Left hindlimb (tissue), 1 donor: ENCODE measurements at regions not wholly inside any gene's neighbourhood (a gene's known extent, or its start where the extent isn't known, plus 50 kb on each side); places are given as distances from the start of the nearest gene placed in this dataset.
"Not testable (repeated sequence)": the region's sequence is repeated elsewhere in the genome, so short reads cannot be mapped to it uniquely, and the experiment has no call there.

Source experiments
- DNase-seq: peaks from one replicate; pipeline ENCODE4 v3.0.0-alpha.2; 2018

DNA sequence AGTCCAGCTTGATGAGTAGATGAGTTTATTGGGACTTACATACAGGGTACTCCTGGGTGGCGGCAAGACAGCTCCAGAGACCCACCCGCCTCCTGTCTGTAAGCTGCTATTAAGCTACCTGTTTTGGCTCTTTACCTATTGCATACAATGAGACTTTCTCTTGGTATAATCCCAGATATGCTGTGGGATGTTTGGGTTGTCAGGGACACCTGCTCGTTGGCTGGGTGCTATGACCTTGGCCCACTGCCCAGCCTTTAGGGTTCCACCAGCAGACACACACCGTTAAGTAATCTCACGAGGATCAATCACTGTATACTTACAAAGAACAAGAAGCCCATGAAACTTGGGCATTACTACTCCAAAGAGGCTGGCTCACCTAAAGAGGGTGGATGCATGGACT lies 116.4 kb downstream of the NPIPB5 start:
- no peak for DNase-seq

DNA sequence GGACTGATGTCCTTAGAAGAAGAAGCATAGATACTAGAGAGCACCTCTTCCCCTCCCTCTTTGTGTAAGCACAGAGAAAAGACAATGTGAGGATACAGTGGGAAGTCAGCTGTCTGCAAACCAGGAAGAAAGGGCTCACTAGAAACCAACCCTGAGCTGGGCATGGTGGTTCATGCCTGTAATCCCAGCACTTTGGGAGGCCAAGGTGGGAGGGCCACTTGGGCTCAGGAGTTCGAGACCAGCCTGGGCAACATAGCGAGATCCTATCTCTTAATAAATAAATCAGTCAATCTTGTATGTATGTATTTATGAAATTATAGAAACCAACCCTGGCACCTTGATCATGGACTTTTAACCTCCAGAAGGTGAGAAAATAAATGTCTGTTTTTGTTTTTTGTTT lies 118.3 kb downstream of the NPIPB5 start:
- no peak for DNase-seq

DNA sequence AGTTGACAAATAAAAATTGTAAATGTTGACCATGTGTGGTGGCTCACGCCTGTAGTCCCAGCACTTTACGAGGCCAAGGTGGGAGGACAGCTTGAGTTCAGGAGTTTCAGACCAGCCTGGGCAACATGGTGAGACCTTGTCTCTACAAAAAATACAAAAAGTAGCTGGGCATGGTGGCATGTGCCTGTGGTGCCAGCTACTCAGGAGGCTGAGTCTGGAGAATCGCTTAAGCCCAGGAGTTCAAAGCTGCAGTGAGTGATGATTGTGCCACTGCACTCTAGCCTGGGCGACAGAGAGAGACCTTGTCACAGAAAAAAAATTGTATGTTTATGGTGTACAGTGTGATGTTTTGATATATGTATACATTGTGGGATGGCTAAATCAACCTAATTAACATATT lies 119.6 kb downstream of the NPIPB5 start:
- no peak for DNase-seq

DNA sequence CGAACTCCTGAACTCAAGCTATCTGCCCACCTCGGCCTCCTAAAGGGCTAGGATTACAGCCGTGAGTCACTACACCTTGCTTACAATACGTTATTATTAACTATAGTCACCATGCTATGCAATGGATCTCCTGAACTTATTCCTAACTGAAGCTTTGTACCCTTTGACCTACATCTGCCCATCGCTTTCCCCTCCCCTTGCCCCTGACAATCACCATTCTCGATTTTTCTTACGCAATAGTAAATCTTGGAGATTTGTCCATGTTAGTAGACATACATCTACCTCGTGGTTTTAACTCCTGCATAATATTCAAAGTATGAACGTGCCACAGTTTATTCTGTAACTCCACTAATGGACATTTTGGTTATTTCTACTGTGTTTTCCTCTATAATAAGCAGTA lies 120.6 kb downstream of the NPIPB5 start:
- DNase-seq = no peak

DNA sequence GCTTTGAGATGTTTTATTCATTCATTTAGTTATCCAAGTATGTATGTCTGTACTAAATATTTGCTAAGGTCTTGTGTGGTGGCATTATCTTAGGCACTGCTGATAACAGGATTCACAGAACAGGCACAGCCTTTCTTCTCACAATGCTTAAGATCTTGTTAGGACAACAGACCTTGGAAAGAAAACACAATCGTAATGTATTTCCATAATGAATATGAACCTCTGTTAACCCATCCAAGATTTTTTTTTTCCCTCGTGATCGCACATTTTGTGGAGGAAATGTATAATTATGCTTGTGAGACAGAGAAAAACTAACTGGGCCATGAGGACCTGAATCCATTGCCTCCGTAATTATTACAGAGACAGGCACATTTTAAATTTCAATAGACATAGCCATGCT lies 121.9 kb downstream of the NPIPB5 start:
- DNase-seq = no peak

DNA sequence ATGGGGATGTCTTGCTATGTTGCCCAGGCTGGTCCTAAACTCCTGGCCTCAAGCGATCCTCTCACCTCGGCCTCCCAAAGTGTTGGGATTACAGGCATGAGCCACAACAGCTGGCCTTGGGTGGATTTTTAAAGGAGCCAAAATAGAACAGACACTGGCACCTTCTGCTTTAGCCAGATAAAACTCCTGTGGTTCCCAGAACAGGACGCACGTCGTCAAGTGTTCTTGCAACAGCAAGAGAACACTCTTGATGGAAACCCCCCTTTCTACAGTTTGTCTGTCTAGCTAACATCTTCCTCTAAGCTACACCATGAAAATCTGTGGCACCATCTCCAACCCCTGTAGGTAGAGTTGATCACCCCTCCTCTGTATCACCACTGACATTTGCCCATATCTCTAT lies 122.6 kb downstream of the NPIPB5 start:
- no peak for DNase-seq

DNA sequence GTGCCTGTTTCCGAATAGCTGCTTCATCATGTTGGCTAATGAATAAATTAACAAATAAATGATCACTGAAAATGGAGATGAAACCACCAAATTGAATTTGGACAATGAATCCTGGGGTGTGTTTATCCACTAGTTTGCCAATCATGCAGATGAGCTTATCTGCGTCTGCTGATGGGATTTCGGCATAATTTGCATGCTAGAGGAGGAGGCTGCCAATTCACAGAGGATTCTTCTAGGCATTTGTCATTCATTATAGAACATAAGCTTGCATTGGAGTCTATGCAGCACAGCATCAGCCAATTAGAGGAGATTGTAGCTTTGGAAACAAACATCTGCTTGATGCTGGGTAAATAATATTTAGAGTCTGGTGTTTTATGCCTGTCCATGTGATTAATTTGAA lies 123.1 kb downstream of the NPIPB5 start:
- DNase-seq = no peak

DNA sequence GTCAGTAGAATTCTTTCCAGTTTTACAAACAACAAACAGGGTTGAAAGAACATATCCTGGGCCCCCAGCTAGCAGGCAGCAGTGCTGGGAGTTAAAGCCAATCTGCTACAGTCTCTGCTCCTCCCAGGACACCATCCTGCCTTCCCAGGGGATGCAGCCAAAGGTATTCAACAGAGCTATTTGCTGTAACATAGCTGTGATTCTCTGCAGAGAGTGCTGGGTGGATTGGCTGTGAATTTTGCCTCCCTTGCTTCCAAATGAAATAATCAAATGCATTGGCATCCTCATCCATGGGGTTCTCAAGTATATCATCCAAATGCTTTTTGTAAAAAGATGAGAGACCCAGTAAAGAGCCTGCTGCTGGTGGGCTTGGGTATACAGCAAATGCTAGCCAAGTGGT lies 124.3 kb downstream of the NPIPB5 start:
- DNase-seq = no peak

DNA sequence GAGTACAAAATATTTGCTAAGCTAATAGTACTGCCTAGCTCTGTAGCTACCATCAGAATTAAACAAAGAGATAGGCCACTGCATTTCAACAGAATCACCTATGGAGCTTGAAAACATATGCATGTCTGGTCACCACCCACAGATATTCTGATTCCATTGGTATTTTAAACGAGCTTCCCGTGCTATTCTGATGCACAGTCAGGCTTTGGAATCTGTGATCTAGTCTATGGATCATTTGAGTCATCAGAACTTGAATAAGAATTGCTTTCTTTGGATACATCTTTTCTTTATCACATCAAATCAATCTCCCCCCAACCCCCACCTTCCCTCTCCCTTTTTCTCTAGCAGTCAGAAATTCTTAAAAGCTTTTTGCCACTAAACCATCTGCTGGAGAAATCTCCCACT lies 124.7 kb downstream of the NPIPB5 start:
- DNase-seq = no peak

DNA sequence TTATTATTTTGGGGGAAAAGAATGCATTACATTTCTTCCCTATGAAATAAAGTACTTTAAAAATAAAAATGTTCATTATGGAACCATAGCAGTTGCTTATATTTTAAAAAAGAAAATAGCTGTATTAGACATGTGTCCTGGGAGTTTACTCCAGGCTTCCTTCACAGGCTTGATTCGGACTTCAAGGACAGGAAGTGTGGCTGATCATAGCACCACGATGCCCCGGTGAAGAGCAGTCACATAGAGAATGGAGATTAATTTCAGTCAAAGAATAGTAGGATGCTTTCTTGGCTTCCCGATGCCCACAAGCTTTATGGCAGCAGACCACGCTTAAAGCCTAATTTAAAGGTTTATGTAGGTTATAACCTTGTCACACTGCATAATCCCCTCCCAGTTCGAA lies 125.1 kb downstream of the NPIPB5 start:
- no peak for DNase-seq

DNA sequence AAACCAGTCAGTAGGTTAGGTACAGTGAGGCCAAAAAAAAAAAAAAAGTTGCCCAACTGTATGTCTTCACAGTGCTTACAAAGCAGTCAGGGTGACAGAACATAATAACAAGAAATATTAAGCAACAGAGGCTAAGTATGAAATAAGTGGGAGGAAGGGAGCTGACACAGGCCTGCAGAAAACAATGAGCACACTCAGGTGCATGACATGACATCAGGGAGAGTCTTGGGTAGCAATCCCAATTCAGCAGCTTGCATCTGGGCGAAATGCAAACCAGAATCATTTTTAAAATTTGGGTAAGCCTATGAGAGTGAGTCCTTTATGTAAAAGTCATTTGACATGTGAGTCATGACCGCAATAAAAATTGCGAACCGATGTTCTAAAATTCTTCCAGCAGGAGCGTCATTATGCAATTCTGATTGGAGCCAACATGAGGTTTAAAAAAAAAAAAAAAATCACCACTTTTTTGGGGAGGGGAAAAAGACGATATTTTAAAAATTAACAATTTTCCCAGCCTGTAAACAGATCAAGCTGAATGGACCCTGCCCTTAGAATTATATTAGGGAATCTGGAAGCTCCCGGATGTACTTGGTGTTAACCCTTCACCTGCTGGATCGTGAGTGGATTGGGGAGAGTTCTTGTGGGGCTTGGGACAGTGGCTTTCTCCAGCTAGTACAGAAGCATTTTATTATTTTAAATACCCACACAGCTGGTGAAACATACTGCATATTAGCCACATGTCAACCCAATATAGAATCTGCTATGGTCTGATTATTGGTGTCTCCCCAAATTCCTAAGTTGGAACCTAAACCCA lies 127.9 kb downstream of the NPIPB5 start:
- DNase-seq = no peak

DNA sequence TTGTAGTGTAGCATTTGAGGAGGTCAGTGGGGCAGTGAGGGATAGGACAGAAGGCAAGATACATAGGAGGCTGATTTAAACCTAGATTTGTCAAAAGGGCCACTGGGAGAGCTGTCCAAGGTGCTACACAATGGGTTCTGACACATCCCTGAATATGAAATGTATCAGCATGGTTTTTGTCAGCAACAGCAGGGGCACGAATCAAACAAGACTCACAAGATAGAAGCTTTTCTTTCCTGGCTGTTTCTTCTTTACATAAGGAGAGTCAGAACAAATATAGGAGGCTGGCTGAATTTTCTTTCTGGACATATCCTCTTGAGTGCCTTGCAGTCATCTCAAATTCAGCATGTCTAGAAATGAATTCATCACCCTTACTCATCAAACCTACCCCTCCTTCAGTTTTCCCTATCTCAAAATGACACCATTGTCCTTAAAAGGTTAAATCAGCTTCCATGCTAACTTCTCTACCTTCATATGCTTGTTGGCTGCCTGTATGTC lies 130.5 kb downstream of the NPIPB5 start:
- no peak for DNase-seq

DNA sequence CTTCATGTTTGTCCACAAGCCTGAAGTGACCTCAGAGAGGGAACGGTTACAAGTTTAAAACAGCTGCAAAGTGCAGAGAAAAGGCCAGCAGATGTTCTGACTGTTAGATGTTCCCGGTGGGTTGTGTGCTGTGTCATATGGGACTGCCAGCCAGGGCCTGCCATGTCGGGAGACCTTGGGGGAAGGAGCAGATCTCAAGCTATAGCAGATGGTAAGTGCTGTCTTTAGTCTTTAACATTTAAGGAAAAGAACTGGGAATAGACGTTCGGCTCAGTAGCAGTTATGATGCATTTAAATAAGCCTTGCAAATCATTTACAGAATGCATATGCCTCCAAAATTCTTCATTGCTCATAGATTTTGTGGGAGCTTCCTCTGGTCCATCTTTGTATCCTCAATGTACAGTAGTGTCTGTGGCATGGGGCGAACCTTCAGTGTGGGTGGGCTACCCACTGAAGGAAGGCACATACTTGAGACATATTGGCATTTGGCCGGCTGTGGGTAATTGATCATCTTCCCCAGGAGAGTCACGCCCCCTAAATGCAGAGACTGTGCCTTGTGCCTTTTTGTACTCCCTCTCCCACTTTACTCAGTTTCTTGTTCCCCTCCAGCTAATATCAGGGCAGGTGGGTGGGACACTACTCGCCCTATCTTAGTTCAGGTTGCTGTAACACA lies 131.9 kb downstream of the NPIPB5 start:
- no peak for DNase-seq

DNA sequence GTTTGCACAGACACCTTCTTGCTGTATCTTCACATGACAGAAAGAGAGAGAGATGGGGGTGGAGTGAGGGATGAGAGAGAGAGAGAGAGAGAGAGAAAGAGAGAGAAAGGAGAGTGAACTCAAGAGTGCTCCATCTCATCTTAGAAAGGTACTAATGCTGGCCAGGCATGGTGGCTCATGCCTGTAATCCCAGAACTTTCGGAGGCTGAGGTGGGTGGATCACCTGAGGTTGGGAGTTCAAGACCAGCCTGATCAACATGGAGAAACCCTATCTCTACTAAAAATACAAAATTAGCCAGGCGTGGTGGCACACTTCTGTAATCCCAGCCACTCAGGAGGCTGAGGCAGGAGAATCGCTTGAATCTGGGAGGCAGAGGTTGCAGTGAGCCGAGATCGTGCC lies 132.5 kb downstream of the NPIPB5 start:
- DNase-seq = not testable (repeated sequence)

DNA sequence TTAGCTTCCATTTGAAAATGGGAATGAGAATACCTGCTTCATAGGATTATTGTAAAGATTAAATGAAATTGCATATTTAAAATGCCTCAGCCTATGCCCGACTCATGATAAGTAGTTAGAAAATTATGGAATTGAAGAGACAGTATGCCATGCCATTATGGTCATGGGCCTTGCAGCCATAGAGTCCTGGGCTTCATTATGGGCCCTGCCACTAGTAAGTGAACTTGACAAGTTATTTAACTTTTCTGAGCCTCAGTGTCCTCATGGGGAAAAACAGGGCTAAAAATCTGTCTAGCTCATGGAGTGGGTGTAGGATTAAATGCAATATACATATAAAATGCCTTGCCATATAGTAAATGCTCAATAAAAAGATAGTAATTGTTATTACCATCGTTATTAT lies 133.2 kb downstream of the NPIPB5 start:
- DNase-seq = no peak

DNA sequence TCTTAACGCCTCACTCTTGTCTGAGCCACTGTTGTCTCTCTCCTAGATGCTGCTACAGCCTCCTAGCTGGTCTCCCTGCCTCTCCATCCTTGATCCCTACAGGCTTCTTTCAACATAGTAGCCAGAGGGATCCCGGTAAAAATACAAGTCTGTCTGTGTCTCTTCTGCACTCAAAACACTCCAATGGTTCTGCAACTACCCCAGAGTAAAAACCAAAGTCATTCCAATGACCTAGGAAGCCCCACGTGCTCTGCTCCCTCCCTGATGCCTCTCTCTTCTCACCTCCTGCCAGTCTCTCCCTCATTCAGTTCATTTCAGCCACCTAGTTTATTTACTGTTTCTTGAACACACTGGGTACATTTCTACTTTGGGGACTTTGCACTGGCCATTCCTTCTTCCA lies 135.2 kb downstream of the NPIPB5 start:
- no peak for DNase-seq

DNA sequence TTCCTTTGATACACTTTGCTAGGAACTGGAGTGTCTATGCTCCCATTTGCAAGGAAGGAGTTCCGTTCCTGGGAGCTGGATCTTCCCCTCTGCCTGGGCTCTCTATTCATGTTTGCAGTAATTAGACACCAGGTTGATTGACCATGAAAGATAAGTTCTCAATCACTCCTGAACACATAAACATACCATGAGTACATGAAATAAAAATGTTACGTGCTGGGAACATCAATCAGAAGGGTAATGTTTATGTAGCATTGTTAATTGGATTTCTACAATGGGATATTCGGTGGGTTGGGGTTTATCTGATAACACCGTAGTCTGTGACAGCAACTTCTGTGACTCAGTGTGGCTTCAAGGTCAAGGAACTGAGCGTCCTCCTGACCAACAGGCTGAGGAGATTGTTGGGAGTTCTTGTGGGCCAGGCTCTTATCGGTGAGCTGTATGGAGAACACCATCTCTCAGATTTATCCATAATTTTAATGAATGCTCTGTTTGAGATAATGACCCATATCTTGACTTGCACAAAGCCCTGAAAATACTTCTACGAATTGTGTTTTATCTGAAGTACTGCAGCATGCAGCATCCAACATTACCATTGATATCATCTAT lies 136.4 kb downstream of the NPIPB5 start:
- DNase-seq = no peak

DNA sequence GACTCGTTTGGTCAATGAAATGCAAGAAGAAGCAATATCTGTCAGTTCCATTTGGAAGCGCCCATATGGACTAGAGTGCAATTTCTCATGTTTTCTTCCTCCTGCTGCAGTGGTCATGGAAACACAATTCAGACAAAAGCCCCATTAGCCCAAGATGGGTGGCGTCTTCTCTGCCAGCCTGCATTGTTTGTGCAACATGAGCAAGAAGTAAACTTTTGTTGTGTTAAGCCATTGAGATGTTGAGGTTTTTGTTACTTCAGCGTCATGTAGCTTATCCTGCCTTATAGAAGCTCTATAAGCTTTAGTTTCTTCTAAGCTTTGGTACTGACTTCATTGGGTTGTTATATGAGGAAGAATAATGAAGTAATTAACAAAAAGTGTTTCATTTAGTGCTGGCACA lies 137.4 kb downstream of the NPIPB5 start:
- DNase-seq = no peak

DNA sequence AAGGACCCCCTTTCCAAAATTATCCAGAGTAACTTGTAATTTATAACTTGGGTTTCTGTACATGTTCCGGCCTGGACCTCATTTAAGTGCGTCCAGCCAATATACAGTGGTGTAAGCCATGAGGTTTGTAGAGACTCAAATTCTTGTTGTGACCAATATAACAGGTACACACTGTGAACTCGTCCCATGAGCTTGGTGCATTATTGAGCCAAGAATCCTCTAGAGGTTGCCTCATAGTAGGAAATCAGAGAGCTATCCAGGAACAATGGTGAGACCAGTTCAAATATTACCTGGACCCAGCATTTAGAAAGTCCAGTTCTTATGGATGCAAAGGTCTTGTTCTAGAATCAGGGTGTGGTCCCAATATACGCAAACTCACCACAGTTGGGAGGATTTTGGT lies 138.2 kb downstream of the NPIPB5 start:
- no peak for DNase-seq

DNA sequence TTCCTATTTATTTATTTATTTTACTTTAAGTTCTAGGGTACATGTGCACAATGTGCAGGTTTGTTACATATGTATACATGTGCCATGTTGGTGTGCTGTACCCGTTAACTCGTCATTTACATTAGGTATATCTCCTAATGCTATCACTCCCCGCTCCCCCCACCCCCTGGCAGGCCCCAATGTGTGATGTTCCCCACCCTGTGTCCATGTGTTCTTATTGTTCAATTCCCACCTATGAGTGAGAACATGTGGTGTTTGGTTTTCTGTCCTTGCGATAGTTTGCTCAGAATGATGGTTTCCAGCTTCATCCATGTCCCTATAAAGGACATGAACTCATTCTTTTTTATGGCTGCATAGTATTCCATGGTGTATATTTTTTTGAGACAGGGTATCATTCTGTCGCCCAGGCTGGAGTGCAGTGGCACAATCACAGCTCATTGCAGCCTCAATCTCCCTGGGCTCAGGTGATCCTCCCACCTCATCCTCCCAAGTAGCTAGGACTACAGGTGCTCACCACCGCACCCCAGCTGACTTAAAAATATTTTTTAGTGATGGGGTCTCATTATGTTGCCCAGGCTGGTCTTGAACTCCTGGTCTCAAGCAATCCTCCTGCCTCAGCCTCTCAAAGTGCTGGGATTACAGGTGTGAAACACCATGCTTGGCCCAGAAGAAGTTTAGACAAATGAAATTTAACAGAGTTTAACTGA lies 140.6 kb downstream of the NPIPB5 start:
- not testable (repeated sequence) for DNase-seq

DNA sequence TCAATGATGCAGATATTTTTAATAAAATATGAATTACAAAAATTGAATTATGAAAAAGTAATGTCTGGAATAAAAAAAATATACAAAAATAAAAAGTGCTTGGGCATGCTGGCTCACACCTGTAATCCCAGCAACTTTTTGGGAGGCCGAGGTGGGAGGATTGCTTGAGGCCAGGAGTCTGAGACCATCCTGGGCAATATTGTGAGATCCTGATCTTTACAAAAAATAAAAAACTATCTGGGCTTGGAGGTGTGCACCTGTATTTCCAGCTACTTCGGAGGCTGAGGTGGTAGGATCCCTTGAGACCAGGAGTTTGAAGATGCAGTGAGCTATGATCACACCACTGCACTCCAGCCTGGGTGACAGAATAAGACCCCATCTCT lies 141.8 kb downstream of the NPIPB5 start:
- no peak for DNase-seq

DNA sequence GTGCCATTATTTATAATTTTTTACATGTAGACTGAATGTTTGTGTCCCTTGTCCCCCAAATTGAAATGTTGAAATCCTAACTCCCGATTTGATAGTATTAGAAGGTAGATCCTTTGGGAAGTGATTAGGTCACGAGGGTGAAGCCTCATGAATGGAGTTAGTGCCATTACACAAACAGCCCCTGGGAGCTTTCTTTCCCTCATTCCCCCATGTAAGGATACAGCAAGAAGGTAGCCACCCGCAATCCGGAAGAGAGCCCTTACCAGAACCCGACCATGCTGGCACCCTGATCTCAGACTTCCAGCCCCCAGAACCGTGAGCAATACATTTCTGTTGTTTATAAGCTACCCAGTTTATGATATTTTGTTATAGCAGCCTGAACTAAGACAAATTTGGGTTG lies 143.2 kb downstream of the NPIPB5 start:
- DNase-seq = no peak

DNA sequence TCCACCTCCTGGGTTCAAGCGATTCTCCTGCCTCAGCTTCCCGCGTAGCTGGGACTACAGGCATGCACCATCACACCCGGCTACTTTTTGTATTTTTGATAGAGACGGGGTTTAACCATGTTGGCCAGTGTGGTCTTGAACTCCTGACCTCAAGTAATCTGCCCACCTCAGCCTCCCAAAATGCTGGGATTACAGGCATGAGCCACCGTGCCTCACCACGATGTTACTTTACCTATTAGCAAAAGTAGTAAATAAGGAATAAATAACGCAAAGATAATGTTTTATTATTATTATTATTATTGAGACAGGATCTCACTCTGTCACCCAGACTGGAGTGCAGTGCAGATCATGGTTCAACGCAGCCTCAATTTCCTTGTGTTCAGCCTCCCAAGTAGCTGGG lies 145.9 kb downstream of the NPIPB5 start:
- DNase-seq = not testable (repeated sequence)

DNA sequence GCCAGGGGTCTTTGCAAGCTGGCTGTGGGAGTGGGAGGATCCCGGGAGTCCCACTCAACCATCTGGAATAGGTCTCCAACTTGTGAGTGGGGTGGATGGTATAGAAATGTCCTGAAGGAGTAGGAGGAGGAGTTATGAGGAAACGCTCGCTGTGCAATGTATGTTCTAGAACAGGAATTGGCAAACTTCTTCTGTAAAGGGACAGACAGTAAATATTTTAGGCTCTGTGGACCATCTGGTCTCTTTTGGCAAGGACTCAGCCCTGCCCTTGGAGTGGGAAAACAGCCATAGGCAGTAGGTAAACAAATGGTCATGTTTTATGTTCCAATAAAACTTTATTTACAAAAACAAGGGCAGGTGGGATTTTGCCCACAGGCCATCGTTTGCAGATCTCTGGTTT lies 149.2 kb downstream of the NPIPB5 start:
- no peak for DNase-seq
